ENCODE measurements at regions not wholly inside any gene's neighbourhood (a gene's known extent, or its start where the extent isn't known, plus 50 kb on each side); places are given as distances from the start of the nearest gene placed in this dataset.

DNA sequence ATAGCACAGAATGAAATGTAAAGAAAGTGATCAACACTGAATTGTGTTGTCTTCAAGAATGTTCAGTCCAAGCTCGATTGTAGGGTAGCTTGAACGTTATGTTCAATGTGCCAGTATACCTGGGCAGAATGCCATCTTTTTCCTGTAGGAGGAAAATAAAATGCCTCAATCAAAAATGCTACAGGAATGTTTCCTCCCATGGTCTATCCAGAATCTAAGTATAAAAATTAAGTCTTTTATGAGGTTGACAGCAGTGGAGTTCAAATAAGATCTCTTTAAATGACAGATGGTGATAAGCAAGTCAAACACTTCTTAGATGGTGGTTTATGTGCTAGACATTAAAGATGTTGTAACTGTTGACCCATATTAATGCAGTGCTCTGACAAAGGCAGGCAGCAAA lies 488.6 kb downstream of the CSNK1G3 start:
- Histone ChIP-seq H3K4me3 (ENCODE audit: control insufficient read depth in 2 of 3, extremely low read depth in 1 of 3, insufficient read depth in 2 of 3, low read depth in 1 of 3, low read length in 3 of 3) (no peak overlapping the region), H3K9me1 (ENCODE audit: control insufficient read depth, extremely low read depth, insufficient read depth, low read length) (no peaks in the 10 kb centered on the region), H3K36me3 (ENCODE audit: control insufficient read depth in 2 of 2, extremely low read depth in 1 of 2, insufficient read depth in 2 of 2, low read length in 2 of 2) (no peaks in the 10 kb centered on the region), H2AFZ (ENCODE audit: control insufficient read depth, low read length) (no peak overlapping the region), H3K79me2 (ENCODE audit: control insufficient read depth, insufficient read depth, low read length) (no peaks in the 10 kb centered on the region), H3K27me3 (ENCODE audit: control insufficient read depth, extremely low read depth, insufficient read depth, low read length) (no peaks in the 10 kb centered on the region), H3K9ac (ENCODE audit: control insufficient read depth, extremely low read depth, insufficient read depth, low read length) (no peak overlapping the region), H3K4me1 (ENCODE audit: control insufficient read depth, extremely low read depth, insufficient read depth, low read length) (peaks cover 10% of the 10 kb centered on the region), H3K9me3 (ENCODE audit: control insufficient read depth, low read depth, low read length) (no peaks in the 10 kb centered on the region), H4K20me1 (ENCODE audit: control insufficient read depth, extremely low read depth, insufficient read depth, low read length) (no peaks in the 10 kb centered on the region), H3K4me2 (ENCODE audit: control insufficient read depth, extremely low read depth, insufficient read depth, low read depth, low read length) (no peak overlapping the region), H3K27ac (ENCODE audit: control insufficient read depth, insufficient read depth, low read length) (no peak overlapping the region)
- dilution Hi-C loops (cut with MboI; ENCODE audit: extremely low pct_ligation_motif_present, low sequenced_read_pairs), result no loop called here
- no peak for FAIRE-seq
- DNase-seq (ENCODE audit: low read depth, low spot score), result no peak
- TF ChIP-seq, protein P1, sequence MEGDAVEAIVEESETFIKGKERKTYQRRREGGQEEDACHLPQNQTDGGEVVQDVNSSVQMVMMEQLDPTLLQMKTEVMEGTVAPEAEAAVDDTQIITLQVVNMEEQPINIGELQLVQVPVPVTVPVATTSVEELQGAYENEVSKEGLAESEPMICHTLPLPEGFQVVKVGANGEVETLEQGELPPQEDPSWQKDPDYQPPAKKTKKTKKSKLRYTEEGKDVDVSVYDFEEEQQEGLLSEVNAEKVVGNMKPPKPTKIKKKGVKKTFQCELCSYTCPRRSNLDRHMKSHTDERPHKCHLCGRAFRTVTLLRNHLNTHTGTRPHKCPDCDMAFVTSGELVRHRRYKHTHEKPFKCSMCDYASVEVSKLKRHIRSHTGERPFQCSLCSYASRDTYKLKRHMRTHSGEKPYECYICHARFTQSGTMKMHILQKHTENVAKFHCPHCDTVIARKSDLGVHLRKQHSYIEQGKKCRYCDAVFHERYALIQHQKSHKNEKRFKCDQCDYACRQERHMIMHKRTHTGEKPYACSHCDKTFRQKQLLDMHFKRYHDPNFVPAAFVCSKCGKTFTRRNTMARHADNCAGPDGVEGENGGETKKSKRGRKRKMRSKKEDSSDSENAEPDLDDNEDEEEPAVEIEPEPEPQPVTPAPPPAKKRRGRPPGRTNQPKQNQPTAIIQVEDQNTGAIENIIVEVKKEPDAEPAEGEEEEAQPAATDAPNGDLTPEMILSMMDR (optimal IDR thresholded peaks at IDR 0.05 in 1 of 3, IDR thresholded peaks at IDR 0.05 in 1 of 3, conservative IDR thresholded peaks at IDR 0.05 in 1 of 3; ENCODE audit: extremely low read depth in 1 of 3, insufficient read depth in 2 of 3, low read length in 3 of 3), result no peak
- TF ChIP-seq EZH2 (IDR thresholded peaks at IDR 0.05; ENCODE audit: low read length), result no peak

GRCh38 chr5:123997462-123998215 lies 485.7 kb downstream of the CSNK1G3 start:
- peak; percentile 60 for FAIRE-seq
- Histone ChIP-seq H3K27ac (ENCODE audit: control insufficient read depth, insufficient read depth, low read length) (no peak overlapping the region), H3K79me2 (ENCODE audit: control insufficient read depth, insufficient read depth, low read length) (no peaks in the 10 kb centered on the region), H3K9me3 (ENCODE audit: control insufficient read depth, low read depth, low read length) (no peaks in the 10 kb centered on the region), H3K9ac (ENCODE audit: control insufficient read depth, extremely low read depth, insufficient read depth, low read length) (no peak overlapping the region), H3K27me3 (ENCODE audit: control insufficient read depth, extremely low read depth, insufficient read depth, low read length) (no peaks in the 10 kb centered on the region), H4K20me1 (ENCODE audit: control insufficient read depth, extremely low read depth, insufficient read depth, low read length) (no peaks in the 10 kb centered on the region), H3K9me1 (ENCODE audit: control insufficient read depth, extremely low read depth, insufficient read depth, low read length) (no peaks in the 10 kb centered on the region), H3K36me3 (ENCODE audit: control insufficient read depth in 2 of 2, extremely low read depth in 1 of 2, insufficient read depth in 2 of 2, low read length in 2 of 2) (no peaks in the 10 kb centered on the region), H3K4me2 (ENCODE audit: control insufficient read depth, extremely low read depth, insufficient read depth, low read depth, low read length) (peak overlapping the region; percentile 48), H3K4me3 (ENCODE audit: control insufficient read depth in 2 of 3, extremely low read depth in 1 of 3, insufficient read depth in 2 of 3, low read depth in 1 of 3, low read length in 3 of 3) (no peak overlapping the region), H2AFZ (ENCODE audit: control insufficient read depth, low read length) (no peak overlapping the region), H3K4me1 (ENCODE audit: control insufficient read depth, extremely low read depth, insufficient read depth, low read length) (peaks cover 10% of the 10 kb centered on the region)
- dilution Hi-C loops (cut with MboI; ENCODE audit: extremely low pct_ligation_motif_present, low sequenced_read_pairs), result no loop called here
- TF ChIP-seq, protein P1 (optimal IDR thresholded peaks at IDR 0.05 in 1 of 3, IDR thresholded peaks at IDR 0.05 in 1 of 3, conservative IDR thresholded peaks at IDR 0.05 in 1 of 3; ENCODE audit: extremely low read depth in 1 of 3, insufficient read depth in 2 of 3, low read length in 3 of 3), result no peak
- no peak for TF ChIP-seq EZH2 (IDR thresholded peaks at IDR 0.05; ENCODE audit: low read length)
- DNase-seq (ENCODE audit: low read depth, low spot score), result peak; percentile 9

All from keratinocyte (primary cell).